ENCODE measurements at regions not wholly inside any gene's neighbourhood (a gene's known extent, or its start where the extent isn't known, plus 50 kb on each side); places are given as distances from the start of the nearest gene placed in this dataset.
"Not testable (repeated sequence)": the region's sequence is repeated elsewhere in the genome, so short reads cannot be mapped to it uniquely, and the experiment has no call there.

- no peak for DNase-seq
Measured at GRCh38 chr3:176415661-176416295, 781.5 kb downstream of the TBL1XR1 start.

- no peak for DNase-seq
Measured at GRCh38 chr3:176412771-176413170, 784.5 kb downstream of the TBL1XR1 start.

- no peak for DNase-seq
Measured at GRCh38 chr3:176403531-176403930, 793.8 kb downstream of the TBL1XR1 start.

GRCh38 chr3:176401211-176401610 lies 796.1 kb downstream of the TBL1XR1 start:
- DNase-seq, result no peak

- DNase-seq, result no peak
Measured at GRCh38 chr3:176399193-176399592, 798.1 kb downstream of the TBL1XR1 start.

- DNase-seq, result no peak
Measured at GRCh38 chr3:176395240-176395639, 802.0 kb downstream of the TBL1XR1 start.

- DNase-seq, result no peak
Measured at GRCh38 chr3:176378789-176379188, 818.5 kb downstream of the TBL1XR1 start.

- no peak for DNase-seq
Measured at GRCh38 chr3:176376531-176376930, 820.8 kb downstream of the TBL1XR1 start.

- DNase-seq, result no peak
Measured at GRCh38 chr3:176375519-176375918, 821.8 kb downstream of the TBL1XR1 start.

- DNase-seq, result no peak
Measured at GRCh38 chr3:176362191-176362731, 835.0 kb downstream of the TBL1XR1 start.

- no peak for DNase-seq
Measured at GRCh38 chr3:176359211-176359610, 838.1 kb downstream of the TBL1XR1 start.

- DNase-seq, result no peak
Measured at GRCh38 chr3:176357891-176358290, 839.4 kb downstream of the TBL1XR1 start.

GRCh38 chr3:176354843-176355242 lies 842.4 kb downstream of the TBL1XR1 start:
- DNase-seq, result no peak

GRCh38 chr3:176352716-176353334 lies 844.5 kb downstream of the TBL1XR1 start:
- no peak for DNase-seq

GRCh38 chr3:176351408-176351807 lies 845.9 kb downstream of the TBL1XR1 start:
- DNase-seq, result no peak

- no peak for DNase-seq
Measured at GRCh38 chr3:176349706-176350105, 847.6 kb downstream of the TBL1XR1 start.

GRCh38 chr3:176347424-176348146 lies 849.7 kb downstream of the TBL1XR1 start:
- no peak for DNase-seq

- no peak for DNase-seq
Measured at GRCh38 chr3:176341963-176342362, 855.3 kb downstream of the TBL1XR1 start.

GRCh38 chr3:176328666-176329065 lies 868.6 kb downstream of the TBL1XR1 start:
- no peak for DNase-seq

- DNase-seq, result no peak
Measured at GRCh38 chr3:176328198-176328597, 869.1 kb downstream of the TBL1XR1 start.

GRCh38 chr3:176326894-176327490 lies 870.3 kb downstream of the TBL1XR1 start:
- not testable (repeated sequence) for DNase-seq

- DNase-seq, result not testable (repeated sequence)
Measured at GRCh38 chr3:176321532-176321931, 875.8 kb downstream of the TBL1XR1 start.

- DNase-seq, result no peak
Measured at GRCh38 chr3:176321099-176321498, 876.2 kb downstream of the TBL1XR1 start.
